ENCODE measurements at regions not wholly inside any gene's neighbourhood (a gene's known extent, or its start where the extent isn't known, plus 50 kb on each side); places are given as distances from the start of the nearest gene placed in this dataset.

DNA sequence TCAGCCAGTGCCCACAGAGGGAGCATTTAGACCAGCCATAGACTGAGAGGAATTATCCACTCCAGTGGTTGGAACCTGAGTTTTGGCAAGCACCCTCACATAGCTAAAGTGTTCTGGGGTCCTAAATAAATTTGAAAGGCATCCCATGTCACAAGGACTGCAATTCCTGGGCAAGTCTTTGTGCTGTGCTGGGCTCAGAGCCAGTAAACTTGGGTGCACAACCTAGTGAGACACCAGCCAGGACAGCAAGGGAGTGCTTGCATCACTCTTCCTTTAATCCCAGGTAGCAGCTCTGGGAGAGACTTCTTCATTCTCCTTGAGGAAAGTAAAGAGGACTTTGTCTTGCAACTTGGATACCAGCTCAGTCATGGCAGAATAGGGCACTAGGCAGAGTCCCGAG is 142.0 kb upstream of the FSCB start:
- TF ChIP-seq, protein P1, sequence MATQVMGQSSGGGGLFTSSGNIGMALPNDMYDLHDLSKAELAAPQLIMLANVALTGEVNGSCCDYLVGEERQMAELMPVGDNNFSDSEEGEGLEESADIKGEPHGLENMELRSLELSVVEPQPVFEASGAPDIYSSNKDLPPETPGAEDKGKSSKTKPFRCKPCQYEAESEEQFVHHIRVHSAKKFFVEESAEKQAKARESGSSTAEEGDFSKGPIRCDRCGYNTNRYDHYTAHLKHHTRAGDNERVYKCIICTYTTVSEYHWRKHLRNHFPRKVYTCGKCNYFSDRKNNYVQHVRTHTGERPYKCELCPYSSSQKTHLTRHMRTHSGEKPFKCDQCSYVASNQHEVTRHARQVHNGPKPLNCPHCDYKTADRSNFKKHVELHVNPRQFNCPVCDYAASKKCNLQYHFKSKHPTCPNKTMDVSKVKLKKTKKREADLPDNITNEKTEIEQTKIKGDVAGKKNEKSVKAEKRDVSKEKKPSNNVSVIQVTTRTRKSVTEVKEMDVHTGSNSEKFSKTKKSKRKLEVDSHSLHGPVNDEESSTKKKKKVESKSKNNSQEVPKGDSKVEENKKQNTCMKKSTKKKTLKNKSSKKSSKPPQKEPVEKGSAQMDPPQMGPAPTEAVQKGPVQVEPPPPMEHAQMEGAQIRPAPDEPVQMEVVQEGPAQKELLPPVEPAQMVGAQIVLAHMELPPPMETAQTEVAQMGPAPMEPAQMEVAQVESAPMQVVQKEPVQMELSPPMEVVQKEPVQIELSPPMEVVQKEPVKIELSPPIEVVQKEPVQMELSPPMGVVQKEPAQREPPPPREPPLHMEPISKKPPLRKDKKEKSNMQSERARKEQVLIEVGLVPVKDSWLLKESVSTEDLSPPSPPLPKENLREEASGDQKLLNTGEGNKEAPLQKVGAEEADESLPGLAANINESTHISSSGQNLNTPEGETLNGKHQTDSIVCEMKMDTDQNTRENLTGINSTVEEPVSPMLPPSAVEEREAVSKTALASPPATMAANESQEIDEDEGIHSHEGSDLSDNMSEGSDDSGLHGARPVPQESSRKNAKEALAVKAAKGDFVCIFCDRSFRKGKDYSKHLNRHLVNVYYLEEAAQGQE (IDR thresholded peaks at IDR 0.05; ENCODE audit: insufficient replicate concordance, low read depth): no peak
- TF ChIP-seq GABPA (IDR thresholded peaks at IDR 0.05; ENCODE audit: low read depth) (no peak), POLR2AphosphoS5 (IDR thresholded peaks at IDR 0.05; ENCODE audit: low read depth) (no peak)
- H3K27me3 ChIP-seq (ENCODE audit: insufficient read depth, poor library complexity, severe bottlenecking): no peaks in the 10 kb centered on the region
- no peak overlapping the region for H3K4me3 ChIP-seq (replicated peaks; ENCODE audit: insufficient read depth, low read length)
- DNase-seq (ENCODE audit: low read depth in 1 of 2, low spot score in 1 of 2): no peak
- H3K27ac ChIP-seq (replicated peaks): no peak overlapping the region

DNA sequence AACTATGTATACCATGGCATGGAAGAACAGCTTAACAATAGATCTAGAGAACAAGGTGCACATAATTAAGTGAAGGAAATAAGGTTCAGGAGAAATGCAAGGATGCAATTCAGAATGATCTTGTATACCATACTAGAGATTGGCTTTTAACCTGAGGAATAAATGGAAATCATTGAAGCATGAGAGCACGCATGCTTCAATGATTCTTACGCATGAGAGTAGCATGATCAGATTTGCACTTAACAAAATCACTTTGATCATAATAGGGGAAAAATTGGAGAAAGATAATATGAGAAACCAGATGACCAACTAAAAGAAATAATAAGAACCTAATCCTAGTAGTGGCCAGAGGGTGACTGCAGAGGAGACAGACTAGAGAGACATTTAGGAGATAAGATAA is 133.3 kb upstream of the FSCB start:
- H3K4me3 ChIP-seq (replicated peaks; ENCODE audit: insufficient read depth, low read length): no peak overlapping the region
- no peak for DNase-seq (ENCODE audit: low read depth in 1 of 2, low spot score in 1 of 2)
- TF ChIP-seq, protein P1 (IDR thresholded peaks at IDR 0.05; ENCODE audit: insufficient replicate concordance, low read depth): no peak
- TF ChIP-seq, protein P2, sequence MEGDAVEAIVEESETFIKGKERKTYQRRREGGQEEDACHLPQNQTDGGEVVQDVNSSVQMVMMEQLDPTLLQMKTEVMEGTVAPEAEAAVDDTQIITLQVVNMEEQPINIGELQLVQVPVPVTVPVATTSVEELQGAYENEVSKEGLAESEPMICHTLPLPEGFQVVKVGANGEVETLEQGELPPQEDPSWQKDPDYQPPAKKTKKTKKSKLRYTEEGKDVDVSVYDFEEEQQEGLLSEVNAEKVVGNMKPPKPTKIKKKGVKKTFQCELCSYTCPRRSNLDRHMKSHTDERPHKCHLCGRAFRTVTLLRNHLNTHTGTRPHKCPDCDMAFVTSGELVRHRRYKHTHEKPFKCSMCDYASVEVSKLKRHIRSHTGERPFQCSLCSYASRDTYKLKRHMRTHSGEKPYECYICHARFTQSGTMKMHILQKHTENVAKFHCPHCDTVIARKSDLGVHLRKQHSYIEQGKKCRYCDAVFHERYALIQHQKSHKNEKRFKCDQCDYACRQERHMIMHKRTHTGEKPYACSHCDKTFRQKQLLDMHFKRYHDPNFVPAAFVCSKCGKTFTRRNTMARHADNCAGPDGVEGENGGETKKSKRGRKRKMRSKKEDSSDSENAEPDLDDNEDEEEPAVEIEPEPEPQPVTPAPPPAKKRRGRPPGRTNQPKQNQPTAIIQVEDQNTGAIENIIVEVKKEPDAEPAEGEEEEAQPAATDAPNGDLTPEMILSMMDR (IDR thresholded peaks at IDR 0.05; ENCODE audit: insufficient read depth, low read length): no peak
- TF ChIP-seq POLR2AphosphoS5 (IDR thresholded peaks at IDR 0.05; ENCODE audit: low read depth) (no peak), SPI1 (IDR thresholded peaks at IDR 0.05; ENCODE audit: borderline replicate concordance, low read depth) (no peak), GABPA (IDR thresholded peaks at IDR 0.05; ENCODE audit: low read depth) (no peak)
- no peak overlapping the region for H3K27ac ChIP-seq (replicated peaks)
- no peaks in the 10 kb centered on the region for H3K27me3 ChIP-seq (ENCODE audit: insufficient read depth, poor library complexity, severe bottlenecking)

DNA sequence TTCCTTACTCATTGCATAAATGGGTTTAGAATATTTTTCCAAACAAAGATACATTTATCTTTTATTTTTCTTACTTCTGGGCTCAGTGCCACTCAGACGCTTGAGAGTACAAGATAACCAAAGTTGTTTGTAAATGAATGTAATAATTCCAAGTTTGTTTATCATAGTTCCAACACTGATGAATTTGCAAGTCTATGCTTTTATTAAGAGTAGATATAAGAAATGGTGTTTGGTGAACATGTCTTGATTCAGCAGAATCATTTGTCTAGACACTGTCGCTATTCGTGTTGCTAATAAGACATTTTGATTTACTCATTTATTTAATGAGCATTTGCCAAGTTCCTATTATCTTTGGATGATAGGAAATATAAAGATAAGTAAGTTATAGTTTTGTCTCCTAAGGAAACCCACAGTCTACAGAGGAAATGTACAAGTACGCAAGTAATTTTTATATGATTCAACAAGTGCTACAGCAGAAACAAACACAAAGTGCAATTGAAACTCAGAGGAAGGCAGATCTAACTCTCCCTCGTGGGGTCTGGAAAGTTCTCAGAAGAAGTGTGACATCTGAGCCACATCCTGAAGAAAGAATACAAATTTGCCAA is 132.8 kb upstream of the FSCB start:
- Histone ChIP-seq H3K27ac (replicated peaks) (no peak overlapping the region), H3K27me3 (ENCODE audit: insufficient read depth, poor library complexity, severe bottlenecking) (no peaks in the 10 kb centered on the region), H3K4me3 (replicated peaks; ENCODE audit: insufficient read depth, low read length) (no peak overlapping the region)
- TF ChIP-seq, protein P1 (IDR thresholded peaks at IDR 0.05; ENCODE audit: insufficient replicate concordance, low read depth): no peak
- TF ChIP-seq POLR2AphosphoS5 (IDR thresholded peaks at IDR 0.05; ENCODE audit: low read depth): no peak
- TF ChIP-seq, protein P2 (IDR thresholded peaks at IDR 0.05; ENCODE audit: insufficient read depth, low read length): no peak
- no peak for TF ChIP-seq GABPA (IDR thresholded peaks at IDR 0.05; ENCODE audit: low read depth)
- TF ChIP-seq SPI1 (IDR thresholded peaks at IDR 0.05; ENCODE audit: borderline replicate concordance, low read depth): no peak
- DNase-seq (ENCODE audit: low read depth in 1 of 2, low spot score in 1 of 2): no peak

Measured in HL-60 (cell line).